ENCODE measurements at regions not wholly inside any gene's neighbourhood (a gene's known extent, or its start where the extent isn't known, plus 50 kb on each side); places are given as distances from the start of the nearest gene placed in this dataset.
"Not testable (repeated sequence)": the region's sequence is repeated elsewhere in the genome, so short reads cannot be mapped to it uniquely, and the experiment has no call there.

- intact Hi-C loops (cut with micrococcal nuclease; ENCODE audit: unreplicated experiment) = no loop called here
- TF ChIP-seq SIN3A (IDR thresholded peaks at IDR 0.05; ENCODE audit: borderline replicate concordance, insufficient read depth, low read depth, low read length) (no peak), CTCF (IDR thresholded peaks at IDR 0.05) (no peak), REST (IDR thresholded peaks at IDR 0.05; ENCODE audit: insufficient read depth in 1 of 2, low read depth in 2 of 2, low read length in 1 of 2) (no peak), POLR2AphosphoS5 (IDR thresholded peaks at IDR 0.05; ENCODE audit: low read depth, low read length) (no peak), TCF7L2 (IDR thresholded peaks at IDR 0.05; ENCODE audit: low read depth, low read length) (no peak)
- H3K4me1 ChIP-seq (ENCODE audit: control insufficient read depth, insufficient read depth, low read length) = no peaks in the 10 kb centered on the region
- ATAC-seq (no peak), DNase-seq (ENCODE audit: low read depth, low spot score) (no peak)
- H3K9me3 ChIP-seq (ENCODE audit: control insufficient read depth, insufficient read depth, low read depth, low read length) = no peaks in the 10 kb centered on the region
- no peaks in the 10 kb centered on the region for H3K36me3 ChIP-seq (ENCODE audit: control insufficient read depth, insufficient read depth, low read length)
- in situ Hi-C loops (cut with HindIII; ENCODE audit: low pct_unique_long_range_greater_than_20kb, low sequenced_read_pairs) = no loop called here
- ChIA-PET CTCF (no interaction called here), POLR2A (no interaction called here)
- H3K27me3 ChIP-seq (ENCODE audit: control insufficient read depth, insufficient read depth, low read length) = no peaks in the 10 kb centered on the region
- no peak overlapping the region for H3K4me3 ChIP-seq (ENCODE audit: low read depth in 2 of 2, low read length in 2 of 2)
- H3K27ac ChIP-seq (ENCODE audit: low read length) = no peak overlapping the region
- BruUV-seq (replicated peaks) = no TSS peak
These were observed 194.6 kb upstream of the IRS2 start for GRCh38 chr13:109981000-109981399.

- intact Hi-C loops (cut with micrococcal nuclease; ENCODE audit: unreplicated experiment); in situ Hi-C loops (cut with HindIII; ENCODE audit: low pct_unique_long_range_greater_than_20kb, low sequenced_read_pairs); H3K9me3 ChIP-seq (ENCODE audit: control insufficient read depth, insufficient read depth, low read depth, low read length); CTCF ChIA-PET; BruUV-seq (replicated peaks); H3K4me1 ChIP-seq (ENCODE audit: control insufficient read depth, insufficient read depth, low read length); H3K27ac ChIP-seq (ENCODE audit: low read length); H3K27me3 ChIP-seq (ENCODE audit: control insufficient read depth, insufficient read depth, low read length); ATAC-seq; H3K36me3 ChIP-seq (ENCODE audit: control insufficient read depth, insufficient read depth, low read length); DNase-seq (ENCODE audit: low read depth, low spot score); POLR2A ChIA-PET; H3K4me3 ChIP-seq (ENCODE audit: low read depth in 2 of 2, low read length in 2 of 2): not testable (repeated sequence)
These were observed 193.3 kb upstream of the IRS2 start for GRCh38 chr13:109979676-109980075.

- POLR2A ChIA-PET = no interaction called here
- Histone ChIP-seq H3K4me1 (ENCODE audit: control insufficient read depth, insufficient read depth, low read length) (no peaks in the 10 kb centered on the region), H3K27me3 (ENCODE audit: control insufficient read depth, insufficient read depth, low read length) (no peaks in the 10 kb centered on the region), H3K4me3 (ENCODE audit: low read depth in 2 of 2, low read length in 2 of 2) (no peak overlapping the region), H3K9me3 (ENCODE audit: control insufficient read depth, insufficient read depth, low read depth, low read length) (no peaks in the 10 kb centered on the region), H3K36me3 (ENCODE audit: control insufficient read depth, insufficient read depth, low read length) (no peaks in the 10 kb centered on the region), H3K27ac (ENCODE audit: low read length) (no peak overlapping the region)
- DNase-seq (ENCODE audit: low read depth, low spot score) (no peak), ATAC-seq (no peak)
- intact Hi-C loops (cut with micrococcal nuclease; ENCODE audit: unreplicated experiment) (no loop called here), in situ Hi-C loops (cut with HindIII; ENCODE audit: low pct_unique_long_range_greater_than_20kb, low sequenced_read_pairs) (no loop called here)
- no TSS peak for BruUV-seq (replicated peaks)
- CTCF ChIA-PET = no interaction called here
- TF ChIP-seq REST (IDR thresholded peaks at IDR 0.05; ENCODE audit: insufficient read depth in 1 of 2, low read depth in 2 of 2, low read length in 1 of 2) (no peak), POLR2AphosphoS5 (IDR thresholded peaks at IDR 0.05; ENCODE audit: low read depth, low read length) (no peak), TCF7L2 (IDR thresholded peaks at IDR 0.05; ENCODE audit: low read depth, low read length) (no peak), SIN3A (IDR thresholded peaks at IDR 0.05; ENCODE audit: borderline replicate concordance, insufficient read depth, low read depth, low read length) (no peak), CTCF (IDR thresholded peaks at IDR 0.05) (no peak)
These were observed 192.8 kb upstream of the IRS2 start for GRCh38 chr13:109979228-109979627.
